Right ventricle myocardium inferior (tissue), 1 donor: ENCODE measurements at regions not wholly inside any gene's neighbourhood (a gene's known extent, or its start where the extent isn't known, plus 50 kb on each side); places are given as distances from the start of the nearest gene placed in this dataset.
"Not testable (repeated sequence)": the region's sequence is repeated elsewhere in the genome, so short reads cannot be mapped to it uniquely, and the experiment has no call there.

ENCODE experiments used
- ATAC-seq: fragments of 200-7000 bp; cut with Tn5 transposase; one replicate; pipeline ENCODE4 v1.9.1; 2020; ENCODE audit warnings: mild to moderate bottlenecking, moderate library complexity
- DNase-seq: peaks from one replicate; pipeline ENCODE4 v3.0.0; 2021; ENCODE audit errors: missing footprints
- intact Hi-C: fragments of 100-400 bp; cut with DNase I; formaldehyde crosslinking; loops from one replicate; pipeline ENCODE4 v1.11.0; 2022
- donor health status: DM: no; HTN: yes; CAD: no; lungs with severe emphysema.

DNA sequence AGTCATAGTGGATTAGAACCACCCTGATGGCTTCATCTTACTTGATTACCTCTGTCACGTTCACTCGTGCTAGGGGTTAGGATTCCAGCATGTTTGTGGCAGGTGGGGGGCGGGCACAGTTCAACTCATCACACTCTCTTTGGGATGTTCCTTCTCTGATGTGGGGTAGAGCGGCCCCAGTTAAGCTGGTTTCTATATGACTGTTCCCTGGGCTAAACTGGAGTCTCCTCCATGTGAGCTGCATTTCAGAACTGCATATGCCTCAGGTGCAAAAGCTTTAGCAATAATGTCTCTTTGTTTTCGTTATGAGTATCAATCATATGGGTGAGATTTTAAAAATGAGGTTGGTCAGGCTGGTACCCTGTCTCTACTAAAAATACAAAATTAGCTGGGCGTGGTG, 393.2 kb downstream of the RPS6KC1 start:
- intact Hi-C loops = no loop called here
- no peak for DNase-seq
- no peak for ATAC-seq

DNA sequence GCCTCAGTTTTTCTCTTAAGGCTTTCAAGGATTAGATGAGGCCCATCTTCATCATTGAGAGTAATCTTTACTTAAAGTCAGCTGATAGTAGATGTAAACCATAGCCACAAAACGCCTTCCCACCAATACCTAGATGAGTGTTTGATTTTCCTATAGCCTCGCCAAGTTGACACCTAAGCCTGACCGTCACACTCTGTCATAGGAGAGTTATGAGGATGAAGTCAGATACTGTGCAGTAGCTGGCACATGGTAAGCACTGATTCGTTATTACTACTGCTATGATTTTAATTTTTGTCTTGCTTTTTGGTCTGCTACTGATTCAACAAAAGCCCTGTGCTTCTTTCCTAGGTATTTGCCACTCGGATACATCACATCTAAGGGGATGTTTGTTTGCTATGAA, 395.5 kb downstream of the RPS6KC1 start:
- intact Hi-C loops = no loop called here
- ATAC-seq (no peak), DNase-seq (no peak)

- no peak for DNase-seq
- no peak for ATAC-seq
- intact Hi-C loops = no loop called here
Observed at GRCh38 chr1:213448360-213448759, 397.3 kb downstream of the RPS6KC1 start.

- intact Hi-C loops = no loop called here
- ATAC-seq = no peak
- DNase-seq = no peak
Observed at GRCh38 chr1:213448776-213449175, 397.7 kb downstream of the RPS6KC1 start.

DNA sequence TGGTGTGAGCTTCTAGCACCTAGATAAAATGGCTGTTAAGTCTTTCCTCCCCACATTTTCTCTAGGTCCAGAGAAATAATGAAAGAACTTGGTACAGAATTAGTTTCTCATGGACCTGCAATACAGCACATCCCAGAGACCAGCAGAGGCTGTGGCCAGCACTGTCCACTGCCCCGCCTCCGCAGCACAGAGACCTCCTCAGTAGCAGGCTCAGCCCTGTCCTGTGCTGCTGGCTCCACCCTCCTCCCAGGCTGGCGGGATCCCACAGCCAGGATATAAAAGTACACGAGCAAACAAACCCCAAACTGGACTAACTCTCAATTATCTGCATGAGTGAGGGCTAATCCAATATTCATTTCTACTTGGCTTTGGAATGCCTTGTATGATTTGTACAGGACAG, 401.5 kb downstream of the RPS6KC1 start:
- intact Hi-C loops = no loop called here
- no peak for ATAC-seq
- DNase-seq = no peak

GRCh38 chr1:213457186-213457585, 406.1 kb downstream of the RPS6KC1 start:
- peak; percentile 65 for DNase-seq
- peak; percentile 64 for ATAC-seq
- intact Hi-C loops = no loop called here

DNA sequence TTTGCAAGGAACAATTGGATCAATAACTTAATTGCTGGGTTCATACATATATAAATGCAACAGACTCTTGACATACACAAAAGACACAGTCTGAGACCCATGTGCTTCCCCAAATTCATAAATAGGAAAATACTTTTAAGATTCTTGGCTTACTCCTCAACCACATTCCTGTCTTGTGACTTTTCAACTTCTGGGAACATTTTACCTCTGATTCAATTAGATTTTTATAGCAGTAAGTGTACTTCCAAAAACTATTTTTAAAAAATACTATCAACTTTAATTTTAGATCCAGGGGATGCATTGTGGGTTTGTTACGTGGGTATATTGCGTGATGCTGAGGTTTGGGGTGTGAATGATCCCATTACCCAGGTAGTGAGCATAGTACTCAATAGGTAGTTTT, 406.7 kb downstream of the RPS6KC1 start:
- intact Hi-C loops = no loop called here
- DNase-seq (no peak), ATAC-seq (no peak)

DNA sequence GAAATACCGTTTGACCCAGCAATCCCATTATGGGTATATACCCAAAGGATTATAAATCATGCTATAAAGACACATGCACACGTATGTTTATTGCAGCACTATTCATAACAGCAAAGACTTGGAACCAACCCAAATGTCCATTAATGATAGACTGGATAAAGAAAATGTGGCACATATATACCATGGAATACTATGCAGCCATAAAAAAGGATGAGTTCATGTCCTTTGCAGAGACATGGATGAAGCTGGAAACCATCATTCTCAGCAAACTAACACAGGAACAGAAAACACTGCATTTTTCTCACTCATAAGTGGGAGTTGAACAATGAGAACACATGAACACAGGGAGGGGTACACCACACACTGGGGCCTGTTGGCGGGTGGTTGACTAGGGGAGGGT, 411.3 kb downstream of the RPS6KC1 start:
- DNase-seq, intact Hi-C loops, ATAC-seq: not testable (repeated sequence)

- DNase-seq (no peak), ATAC-seq (no peak)
- intact Hi-C loops = no loop called here
Observed at GRCh38 chr1:213464786-213465460, 413.9 kb downstream of the RPS6KC1 start.

DNA sequence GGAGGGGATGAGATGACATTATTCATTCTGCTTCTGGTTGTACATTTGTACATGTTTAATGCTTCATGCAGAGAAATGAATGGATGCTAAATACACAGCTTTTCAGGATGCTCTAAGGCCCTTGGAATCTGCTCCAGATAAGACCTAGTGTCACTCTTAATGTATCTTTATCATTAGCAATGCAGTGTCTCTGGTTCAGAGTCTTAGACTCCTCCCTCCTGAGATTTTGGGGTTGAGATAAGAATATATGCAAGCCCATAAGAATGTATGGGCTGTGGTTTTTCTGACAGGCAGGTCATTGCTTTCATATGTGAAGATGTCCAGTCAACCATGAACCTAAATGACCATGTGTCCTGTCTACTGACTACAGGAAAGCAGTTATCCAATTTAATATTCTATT, 415.5 kb downstream of the RPS6KC1 start:
- intact Hi-C loops = no loop called here
- ATAC-seq = no peak
- DNase-seq = no peak

- intact Hi-C loops = loop anchor here (5.0 kb wide), 2 partner anchors 53 to 87 kb away; no protein-coding TSS in a partner anchor
- peak; percentile 93 for ATAC-seq
- peak; percentile 68 for DNase-seq
Observed at GRCh38 chr1:213474054-213474453, 423.0 kb downstream of the RPS6KC1 start.

DNA sequence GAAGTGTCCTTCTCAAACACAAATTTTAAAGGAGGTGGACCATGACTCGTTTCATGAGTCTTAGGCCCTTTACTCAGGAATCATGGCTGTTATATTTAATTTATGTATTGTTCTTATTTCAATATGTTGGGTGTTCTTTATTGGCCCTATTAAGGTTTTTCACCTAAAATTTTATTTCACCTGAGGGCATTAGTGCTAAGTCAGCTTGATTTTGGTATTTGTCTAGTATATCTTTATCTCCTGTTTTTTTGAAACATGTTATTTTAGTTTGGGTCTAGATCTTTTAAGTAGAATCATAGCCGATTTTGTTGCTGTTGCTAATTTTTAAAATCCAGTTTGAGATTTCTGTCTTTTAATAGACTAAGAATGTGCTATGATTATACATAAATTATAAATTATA, 430.4 kb downstream of the RPS6KC1 start:
- ATAC-seq = no peak
- DNase-seq = no peak
- intact Hi-C loops = no loop called here

GRCh38 chr1:213484333-213484732, 433.3 kb downstream of the RPS6KC1 start:
- ATAC-seq = no peak
- intact Hi-C loops = no loop called here
- no peak for DNase-seq

DNA sequence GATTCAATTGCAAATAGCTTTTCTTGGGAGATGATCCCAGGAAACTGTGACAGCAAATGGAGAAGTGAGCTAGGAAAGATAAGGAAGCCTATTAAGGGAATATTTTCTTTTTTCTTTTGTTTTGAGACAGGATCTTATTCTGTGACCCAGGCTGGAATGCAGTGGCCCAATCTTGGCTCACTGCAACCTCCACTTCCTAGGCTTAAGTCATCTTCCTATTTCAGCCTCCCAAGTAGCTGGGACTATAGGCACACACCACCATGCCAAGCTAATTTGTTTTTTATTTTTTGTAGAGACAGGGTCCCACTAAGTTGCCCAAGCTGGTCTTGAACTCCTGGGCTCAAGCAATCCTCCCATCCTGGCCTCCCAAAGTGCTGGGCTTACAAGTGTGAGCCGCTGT, 433.7 kb downstream of the RPS6KC1 start:
- no peak for ATAC-seq
- intact Hi-C loops = no loop called here
- DNase-seq = no peak

GRCh38 chr1:213486488-213486887, 435.4 kb downstream of the RPS6KC1 start:
- DNase-seq = no peak
- ATAC-seq = no peak
- intact Hi-C loops = no loop called here

- no peak for ATAC-seq
- DNase-seq = no peak
- intact Hi-C loops = no loop called here
Observed at GRCh38 chr1:213491468-213491867, 440.4 kb downstream of the RPS6KC1 start.

- ATAC-seq (no peak), DNase-seq (no peak)
- intact Hi-C loops = no loop called here
Observed at GRCh38 chr1:213492161-213493041, 441.4 kb downstream of the RPS6KC1 start.

DNA sequence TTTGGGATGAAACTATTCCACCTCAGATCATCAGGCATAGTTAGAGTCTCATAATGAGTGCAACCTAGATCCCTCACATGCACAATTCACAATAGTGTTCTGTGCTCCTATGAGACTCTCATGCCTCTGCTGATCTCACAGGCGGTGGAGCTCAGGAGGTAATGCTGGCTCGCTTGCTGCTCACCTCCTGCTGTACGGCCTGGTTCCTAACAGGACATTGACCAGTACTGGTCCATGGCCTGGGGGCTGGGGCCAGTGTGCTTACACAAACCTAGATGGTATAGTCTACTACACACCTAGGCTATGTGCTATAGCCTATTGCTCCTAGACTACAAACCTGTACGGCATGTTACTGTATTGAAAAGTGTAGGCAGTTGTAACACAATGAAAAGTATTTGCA, 448.4 kb downstream of the RPS6KC1 start:
- intact Hi-C loops = no loop called here
- ATAC-seq (no peak), DNase-seq (peak; percentile 69)

GRCh38 chr1:213507472-213508223, 456.6 kb downstream of the RPS6KC1 start:
- DNase-seq (no peak), ATAC-seq (no peak)
- intact Hi-C loops = no loop called here

DNA sequence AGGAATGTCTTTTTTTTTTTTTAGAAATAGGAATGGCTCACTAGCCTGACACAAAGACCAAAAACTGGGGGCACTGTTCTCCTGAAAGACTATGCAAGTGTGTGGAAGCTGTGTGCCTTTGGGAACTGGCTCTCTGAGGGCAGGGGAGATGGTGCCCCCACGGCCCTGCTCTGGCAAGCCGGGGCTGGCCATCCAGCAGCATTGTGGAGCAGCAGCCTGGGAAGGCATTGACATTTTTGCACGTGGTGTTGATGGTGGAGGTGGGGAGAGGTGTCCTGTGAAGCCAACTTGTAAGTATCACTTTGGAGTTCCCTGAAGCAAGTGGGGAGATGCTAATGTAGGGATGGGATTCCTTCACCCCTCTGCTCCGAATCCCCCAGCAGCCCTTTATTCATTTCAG, 460.1 kb downstream of the RPS6KC1 start:
- DNase-seq = no peak
- no peak for ATAC-seq
- intact Hi-C loops = no loop called here
